Pancreas (tissue), 10 donors: ENCODE measurements at regions not wholly inside any gene's neighbourhood (a gene's known extent, or its start where the extent isn't known, plus 50 kb on each side); places are given as distances from the start of the nearest gene placed in this dataset.

ENCODE experiments used
- ATAC-seq, 4 donors: fragments of 200-7000 bp; cut with Tn5 transposase; one replicate each; pipeline versions ENCODE4 v1.8.0 to v1.9.1; 2020; ENCODE audit warnings: mild to moderate bottlenecking in 4 of 4, moderate library complexity in 4 of 4
- DNase-seq, 6 donors: peaks; one replicate each; pipeline ENCODE4 v3.0.0-alpha.2; 2020
- FAIRE-seq: peaks from 2 replicates; lab custom pipeline; 2012; peaks lifted over from hg19 to GRCh38; lab: Jason Lieb, UNC
- H3K27ac ChIP-seq, 4 donors: fragments of 200-600 bp; sonication (generic); 1 replicate in 3 of 4; 2 replicates in 1 of 4; pipeline versions ENCODE4 v1.5.0 to v1.8.0; 2020
- H3K27me3 ChIP-seq, 4 donors: fragments of 200-600 bp; one replicate each; pipeline ENCODE4 v1.8.0; 2021
- H3K36me3 ChIP-seq, 3 donors: fragments of 200-600 bp; sonication (generic) in 1 of 3; one replicate each; pipeline versions ENCODE4 v1.5.0 to v1.8.0; 2020 to 2021
- H3K4me1 ChIP-seq, 3 donors: fragments of 200-600 bp; one replicate each; pipeline ENCODE4 v1.8.0; 2021
- H3K4me3 ChIP-seq, 4 donors: fragments of 200-600 bp; sonication (generic) in 2 of 4; one replicate each; pipeline versions ENCODE4 v1.5.0 to v1.8.0; 2020 to 2021
- H3K9me3 ChIP-seq, 4 donors: fragments of 200-600 bp; one replicate each; pipeline ENCODE4 v1.8.0; 2021
- WGBS, 2 donors: extraction: QIAGEN DNeasy Blood & Tissue Kit; methylation state at CpG; one replicate each; pipeline ENCODE4 v1.1.7; 2013; 5-methylcytosine and 5-hydroxymethylcytosine counted together
- intact Hi-C, 3 donors: fragments of 100-400 bp; cut with DNase I; formaldehyde crosslinking; loops; one replicate each; pipeline versions ENCODE4 v1.11.1 to v1.14.2; 2022
- TF ChIP-seq, protein P1 (sequence below), 4 donors: fragments of 200-600 bp; sonication (generic) in 3 of 4; IDR thresholded peaks; one replicate each; pipeline versions ENCODE4 v1.5.0 to v1.8.0; 2021; ENCODE audit warnings: antibody characterized with exemption in 4 of 4
- donor health status: healthy with polysubstance abuse.
- donor health status: DM: no; HTN: no; CAD: no; lungs with moderate emphysema.
- donor health status: DM: no; HTN: no; CAD: no.
- donor health status: control.
- donor health status: control.
- donor health status: Bipolar disorder and iron deficiency.
- donor health status: DM: yes; HTN: yes; CAD: no.
- donor health status: DM: no; HTN: no; CAD: no.
- donor health status: DM: no; HTN: no; CAD: no.
- donor health status: DM: yes; HTN: yes; CAD: no.

- 56 to 58% methylated on average over 5 of the region's 5 CpGs for WGBS, 2 donors
- Histone ChIP-seq H3K27ac (no peak overlapping the region), H3K36me3 (no peaks in the 10 kb centered on the region), H3K4me1 (no peaks in the 10 kb centered on the region), H3K4me3 (no peak overlapping the region), H3K9me3 (no peaks in the 10 kb centered on the region), H3K27me3 (no peaks in the 10 kb centered on the region)
- ATAC-seq, result no peak
- TF ChIP-seq, protein P1, sequence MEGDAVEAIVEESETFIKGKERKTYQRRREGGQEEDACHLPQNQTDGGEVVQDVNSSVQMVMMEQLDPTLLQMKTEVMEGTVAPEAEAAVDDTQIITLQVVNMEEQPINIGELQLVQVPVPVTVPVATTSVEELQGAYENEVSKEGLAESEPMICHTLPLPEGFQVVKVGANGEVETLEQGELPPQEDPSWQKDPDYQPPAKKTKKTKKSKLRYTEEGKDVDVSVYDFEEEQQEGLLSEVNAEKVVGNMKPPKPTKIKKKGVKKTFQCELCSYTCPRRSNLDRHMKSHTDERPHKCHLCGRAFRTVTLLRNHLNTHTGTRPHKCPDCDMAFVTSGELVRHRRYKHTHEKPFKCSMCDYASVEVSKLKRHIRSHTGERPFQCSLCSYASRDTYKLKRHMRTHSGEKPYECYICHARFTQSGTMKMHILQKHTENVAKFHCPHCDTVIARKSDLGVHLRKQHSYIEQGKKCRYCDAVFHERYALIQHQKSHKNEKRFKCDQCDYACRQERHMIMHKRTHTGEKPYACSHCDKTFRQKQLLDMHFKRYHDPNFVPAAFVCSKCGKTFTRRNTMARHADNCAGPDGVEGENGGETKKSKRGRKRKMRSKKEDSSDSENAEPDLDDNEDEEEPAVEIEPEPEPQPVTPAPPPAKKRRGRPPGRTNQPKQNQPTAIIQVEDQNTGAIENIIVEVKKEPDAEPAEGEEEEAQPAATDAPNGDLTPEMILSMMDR (IDR thresholded peaks at IDR 0.05), result no peak
- no peak for FAIRE-seq
- DNase-seq, result no peak
- intact Hi-C loops, result no loop called here
Observed at GRCh38 chr21:15964236-15964855, 234.6 kb downstream of the USP25 start.

GRCh38 chr21:15966231-15966630 is 236.4 kb downstream of the USP25 start:
- Histone ChIP-seq H3K4me1 (no peaks in the 10 kb centered on the region), H3K27me3 (no peaks in the 10 kb centered on the region), H3K9me3 (no peaks in the 10 kb centered on the region), H3K27ac (no peak overlapping the region), H3K4me3 (no peak overlapping the region), H3K36me3 (no peaks in the 10 kb centered on the region)
- 78 to 80% methylated on average over 2 of the region's 2 CpGs for WGBS, 2 donors
- TF ChIP-seq, protein P1 (IDR thresholded peaks at IDR 0.05), result no peak
- no peak for ATAC-seq
- no peak for DNase-seq
- no peak for FAIRE-seq
- intact Hi-C loops, result no loop called here

GRCh38 chr21:15966651-15967050 is 236.9 kb downstream of the USP25 start:
- H3K27ac ChIP-seq, result no peak overlapping the region
- no peak for FAIRE-seq
- TF ChIP-seq, protein P1 (IDR thresholded peaks at IDR 0.05), result no peak
- no peaks in the 10 kb centered on the region for H3K36me3 ChIP-seq
- H3K4me3 ChIP-seq, result no peak overlapping the region
- intact Hi-C loops, result no loop called here
- no peaks in the 10 kb centered on the region for H3K27me3 ChIP-seq
- H3K9me3 ChIP-seq, result no peaks in the 10 kb centered on the region
- DNase-seq, result no peak
- 59 to 67% methylated on average over 1 of the region's 1 CpG for WGBS, 2 donors
- ATAC-seq, result no peak
- H3K4me1 ChIP-seq, result no peaks in the 10 kb centered on the region

- Histone ChIP-seq H3K9me3 (no peaks in the 10 kb centered on the region), H3K27me3 (no peaks in the 10 kb centered on the region), H3K27ac (no peak overlapping the region), H3K36me3 (no peaks in the 10 kb centered on the region), H3K4me1 (no peaks in the 10 kb centered on the region), H3K4me3 (no peak overlapping the region)
- FAIRE-seq (no peak), DNase-seq (no peak), ATAC-seq (no peak)
- intact Hi-C loops, result no loop called here
- 84 to 85% methylated on average over 5 of the region's 5 CpGs for WGBS, 2 donors
- TF ChIP-seq, protein P1 (IDR thresholded peaks at IDR 0.05), result no peak
Observed at GRCh38 chr21:15967661-15968060, 237.9 kb downstream of the USP25 start.

DNA sequence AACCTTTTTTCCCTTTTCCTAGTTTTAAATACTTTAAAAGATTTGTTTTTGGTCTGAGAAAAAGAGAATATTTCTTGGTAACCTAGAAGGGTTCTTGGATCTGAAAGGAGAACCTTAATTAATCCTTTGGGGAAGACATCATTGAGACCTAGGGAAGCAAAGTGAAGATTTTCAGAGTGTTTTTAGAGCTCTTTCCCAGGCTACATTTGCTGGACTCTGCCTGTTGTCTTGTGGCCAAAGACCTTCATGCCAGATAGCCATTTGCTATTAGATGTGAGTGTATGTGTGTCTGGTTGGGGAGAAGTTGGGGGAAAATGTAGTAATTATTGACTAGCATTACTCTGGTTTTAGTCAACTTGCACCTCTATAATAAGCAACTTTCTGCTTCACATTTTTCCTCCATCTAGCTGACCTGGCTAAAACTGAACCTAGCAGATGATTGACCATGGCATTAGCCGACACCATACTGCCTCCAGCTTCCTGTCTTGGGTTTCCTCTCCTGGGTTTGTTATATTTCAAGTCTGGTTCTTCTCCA is 239.1 kb downstream of the USP25 start:
- no peaks in the 10 kb centered on the region for H3K9me3 ChIP-seq
- H3K4me3 ChIP-seq, result no peak overlapping the region
- 64 to 82% methylated on average over 1 of the region's 1 CpG for WGBS, 2 donors
- TF ChIP-seq, protein P1 (IDR thresholded peaks at IDR 0.05), result no peak
- intact Hi-C loops, result no loop called here
- no peaks in the 10 kb centered on the region for H3K27me3 ChIP-seq
- FAIRE-seq (no peak), ATAC-seq (no peak), DNase-seq (no peak)
- no peaks in the 10 kb centered on the region for H3K4me1 ChIP-seq
- no peaks in the 10 kb centered on the region for H3K36me3 ChIP-seq
- H3K27ac ChIP-seq, result no peak overlapping the region
